H1 (cell line): ENCODE measurements at regions not wholly inside any gene's neighbourhood (a gene's known extent, or its start where the extent isn't known, plus 50 kb on each side); places are given as distances from the start of the nearest gene placed in this dataset.

Experiments used
- GABPA ChIP-seq: IDR thresholded peaks from 2 replicates; pipeline ENCODE4 v1.6.1; 2011; ENCODE audit warnings: mild to moderate bottlenecking, low read length, moderate library complexity, borderline replicate concordance; ENCODE audit not compliant: insufficient read depth
- POLR2A ChIP-seq, 2 experiments: IDR thresholded peaks; 1 replicate in 1 of 2; 2 replicates in 1 of 2; pipeline ENCODE4 v1.6.1; 2011; ENCODE audit warnings: low read depth in 2 of 2, low read length in 2 of 2, mild to moderate bottlenecking in 2 of 2; ENCODE audit errors: control extremely low read depth in 1 of 2
- YY1 ChIP-seq: IDR thresholded peaks from 2 replicates; pipeline ENCODE4 v1.6.1; 2011; ENCODE audit warnings: low read depth, mild to moderate bottlenecking, low read length
- ZNF274 ChIP-seq: IDR thresholded peaks from 2 replicates; pipeline ENCODE4 v1.7.0; 2012; ENCODE audit warnings: low read length, borderline replicate concordance; ENCODE audit errors: extremely low read depth

GRCh38 chr5:39775797-39776365 lies 351.1 kb upstream of the DAB2 start (continued):
- TF ChIP-seq ZNF274, result no peak
- TF ChIP-seq POLR2A (IDR thresholded peaks at IDR 0.05; ENCODE audit: control extremely low read depth in 1 of 2, low read depth in 2 of 2, low read length in 2 of 2), result no peak
- TF ChIP-seq YY1, result no peak
- TF ChIP-seq GABPA, result no peak
- TF ChIP-seq, all 59 proteins: peak for 0
